GM19240 (cell line): ENCODE measurements at regions not wholly inside any gene's neighbourhood (a gene's known extent, or its start where the extent isn't known, plus 50 kb on each side); places are given as distances from the start of the nearest gene placed in this dataset.

Experiments
- DNase-seq: peaks from one replicate; pipeline ENCODE4 v3.0.0; 2011; ENCODE audit warnings: low spot score; ENCODE audit not compliant: insufficient read length

GRCh38 chr3:69536306-69537020 is 150.6 kb upstream of the FRMD4B start:
- DNase-seq = no peak

GRCh38 chr3:69535613-69536012 is 149.7 kb upstream of the FRMD4B start:
- no peak for DNase-seq

GRCh38 chr3:69532547-69533224 is 146.8 kb upstream of the FRMD4B start:
- DNase-seq = no peak

GRCh38 chr3:69531576-69532546 is 146.0 kb upstream of the FRMD4B start:
- DNase-seq = no peak

- no peak for DNase-seq
Measured at GRCh38 chr3:69530554-69530953, 144.7 kb upstream of the FRMD4B start.

GRCh38 chr3:69527498-69527897 is 141.6 kb upstream of the FRMD4B start:
- no peak for DNase-seq

- no peak for DNase-seq
Measured at GRCh38 chr3:69524816-69525215, 138.9 kb upstream of the FRMD4B start.

GRCh38 chr3:69521286-69521685 is 135.4 kb upstream of the FRMD4B start:
- no peak for DNase-seq

GRCh38 chr3:69511361-69511760 is 125.5 kb upstream of the FRMD4B start:
- no peak for DNase-seq

GRCh38 chr3:69510481-69511030 is 124.7 kb upstream of the FRMD4B start:
- DNase-seq = no peak

- DNase-seq = no peak
Measured at GRCh38 chr3:69509288-69509687, 123.4 kb upstream of the FRMD4B start.

GRCh38 chr3:69505770-69506407 is 120.0 kb upstream of the FRMD4B start:
- no peak for DNase-seq

GRCh38 chr3:69504232-69504631 is 118.3 kb upstream of the FRMD4B start:
- DNase-seq = no peak

GRCh38 chr3:69500604-69501003 is 114.7 kb upstream of the FRMD4B start:
- DNase-seq = no peak

- no peak for DNase-seq
Measured at GRCh38 chr3:69499899-69500421, 114.1 kb upstream of the FRMD4B start.

GRCh38 chr3:69499422-69499821 is 113.5 kb upstream of the FRMD4B start:
- no peak for DNase-seq

- no peak for DNase-seq
Measured at GRCh38 chr3:69496856-69497255, 111.0 kb upstream of the FRMD4B start.

GRCh38 chr3:69494185-69494584 is 108.3 kb upstream of the FRMD4B start:
- DNase-seq = no peak

- no peak for DNase-seq
Measured at GRCh38 chr3:69493157-69493556, 107.3 kb upstream of the FRMD4B start.

- DNase-seq = no peak
Measured at GRCh38 chr3:69491975-69492374, 106.1 kb upstream of the FRMD4B start.

GRCh38 chr3:69490971-69491370 is 105.1 kb upstream of the FRMD4B start:
- no peak for DNase-seq
